ENCODE measurements at regions not wholly inside any gene's neighbourhood (a gene's known extent, or its start where the extent isn't known, plus 50 kb on each side); places are given as distances from the start of the nearest gene placed in this dataset.

DNA sequence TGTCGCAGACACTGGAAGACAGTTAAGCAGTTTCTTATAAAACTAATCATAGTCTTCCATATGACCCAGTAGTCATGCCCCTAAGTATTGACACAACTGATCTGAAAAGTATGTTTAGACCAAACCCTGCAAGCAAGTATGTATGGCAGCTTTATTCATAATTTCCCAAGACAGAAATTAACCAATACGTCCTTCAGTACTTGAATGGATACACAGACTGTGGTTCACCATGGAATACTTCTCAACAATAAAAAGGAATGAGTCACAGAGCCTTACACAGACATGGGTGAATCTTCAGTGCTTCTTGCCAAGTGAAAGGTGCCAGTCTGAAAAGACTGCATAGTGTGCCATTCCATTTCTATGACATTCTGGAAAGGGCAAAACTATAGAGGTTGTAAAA is 50.2 kb upstream of the AKR1E2 start:
- DNase-seq, result no peak
- WGBS (ENCODE audit: insufficient coverage), result no CpG with 5 or more reads among the region's 2 CpGs
- H3K27me3 ChIP-seq (ENCODE audit: control insufficient read depth, insufficient read depth, low read length), result no peaks in the 10 kb centered on the region

DNA sequence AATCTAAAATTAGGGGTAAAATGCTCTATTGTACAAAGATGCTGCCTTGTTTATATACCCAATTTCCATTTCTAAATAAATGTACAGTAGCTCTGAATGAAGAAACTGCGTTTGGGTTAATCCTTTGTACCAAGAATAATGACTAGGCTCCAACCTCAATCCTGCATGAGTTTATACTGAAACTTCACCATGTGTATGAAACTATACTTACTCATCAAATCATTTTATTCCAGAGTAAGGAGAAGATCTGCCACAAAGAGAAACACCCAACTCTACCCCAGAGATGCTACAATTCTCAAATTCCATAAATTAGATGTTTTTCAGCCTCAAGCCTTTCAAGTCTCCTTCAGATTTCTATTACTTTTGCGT is 53.8 kb upstream of the AKR1E2 start:
- no peak overlapping the region for H3K4me3 ChIP-seq (ENCODE audit: low read length)
- H3K36me3 ChIP-seq (ENCODE audit: control insufficient read depth, insufficient read depth, low read length), result no peaks in the 10 kb centered on the region
- WGBS (ENCODE audit: insufficient coverage), result no CpG with 5 or more reads among the region's 2 CpGs
- DNase-seq, result no peak
- H3K4me1 ChIP-seq (ENCODE audit: control insufficient read depth, insufficient read depth, low read length), result peaks cover 3% of the 10 kb centered on the region
- H3K27ac ChIP-seq (ENCODE audit: low read length), result no peak overlapping the region
- no peaks in the 10 kb centered on the region for H3K9me3 ChIP-seq (replicated peaks; ENCODE audit: control insufficient read depth, low read depth, low read length)
- H3K27me3 ChIP-seq (ENCODE audit: control insufficient read depth, insufficient read depth, low read length), result no peaks in the 10 kb centered on the region

More for the DNA sequence above, 50.2 kb upstream of the AKR1E2 start:
- Histone ChIP-seq H3K36me3 (ENCODE audit: control insufficient read depth, insufficient read depth, low read length) (no peaks in the 10 kb centered on the region), H3K4me3 (ENCODE audit: low read length) (no peak overlapping the region), H3K27ac (ENCODE audit: low read length) (no peak overlapping the region), H3K9me3 (replicated peaks; ENCODE audit: control insufficient read depth, low read depth, low read length) (no peaks in the 10 kb centered on the region), H3K4me1 (ENCODE audit: control insufficient read depth, insufficient read depth, low read length) (peaks cover 3% of the 10 kb centered on the region)

DNA sequence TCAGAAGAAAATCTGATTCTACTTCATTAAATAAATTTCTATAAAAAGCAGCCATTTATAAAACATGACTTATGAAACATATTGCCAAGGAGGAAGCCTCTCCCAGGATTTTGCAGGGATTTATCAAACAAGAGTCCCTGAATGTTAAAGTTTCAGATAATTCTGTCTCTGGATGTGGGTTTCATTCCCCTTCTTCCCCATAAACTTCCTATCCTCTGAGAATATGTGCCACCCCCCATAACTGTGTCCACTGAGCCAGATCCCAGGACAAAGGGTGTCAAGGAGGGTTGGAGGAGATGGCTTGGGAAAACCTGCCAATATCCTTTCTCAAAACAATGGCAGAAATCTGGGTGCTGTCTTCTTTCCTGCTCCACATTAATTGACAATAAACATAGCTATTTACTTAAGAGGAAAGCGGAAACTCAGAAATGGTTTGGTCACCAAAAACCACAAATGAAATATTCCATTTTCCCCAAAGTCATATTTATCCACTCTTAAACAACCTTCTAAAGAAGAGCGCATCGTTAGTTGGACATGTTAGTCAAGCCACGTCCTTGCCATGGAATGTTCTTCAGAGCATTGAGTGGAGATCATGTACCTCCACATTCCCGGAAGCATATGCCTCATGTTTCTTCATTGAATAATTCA is 54.3 kb upstream of the AKR1E2 start:
- Histone ChIP-seq H3K27me3 (ENCODE audit: control insufficient read depth, insufficient read depth, low read length) (no peaks in the 10 kb centered on the region), H3K4me3 (ENCODE audit: low read length) (no peak overlapping the region), H3K4me1 (ENCODE audit: control insufficient read depth, insufficient read depth, low read length) (peaks cover 5% of the 10 kb centered on the region), H3K36me3 (ENCODE audit: control insufficient read depth, insufficient read depth, low read length) (no peaks in the 10 kb centered on the region), H3K27ac (ENCODE audit: low read length) (peak overlapping the region; percentile 85), H3K9me3 (replicated peaks; ENCODE audit: control insufficient read depth, low read depth, low read length) (no peaks in the 10 kb centered on the region)
- no CpG with 5 or more reads among the region's 5 CpGs for WGBS (ENCODE audit: insufficient coverage)
- no peak for DNase-seq

DNA sequence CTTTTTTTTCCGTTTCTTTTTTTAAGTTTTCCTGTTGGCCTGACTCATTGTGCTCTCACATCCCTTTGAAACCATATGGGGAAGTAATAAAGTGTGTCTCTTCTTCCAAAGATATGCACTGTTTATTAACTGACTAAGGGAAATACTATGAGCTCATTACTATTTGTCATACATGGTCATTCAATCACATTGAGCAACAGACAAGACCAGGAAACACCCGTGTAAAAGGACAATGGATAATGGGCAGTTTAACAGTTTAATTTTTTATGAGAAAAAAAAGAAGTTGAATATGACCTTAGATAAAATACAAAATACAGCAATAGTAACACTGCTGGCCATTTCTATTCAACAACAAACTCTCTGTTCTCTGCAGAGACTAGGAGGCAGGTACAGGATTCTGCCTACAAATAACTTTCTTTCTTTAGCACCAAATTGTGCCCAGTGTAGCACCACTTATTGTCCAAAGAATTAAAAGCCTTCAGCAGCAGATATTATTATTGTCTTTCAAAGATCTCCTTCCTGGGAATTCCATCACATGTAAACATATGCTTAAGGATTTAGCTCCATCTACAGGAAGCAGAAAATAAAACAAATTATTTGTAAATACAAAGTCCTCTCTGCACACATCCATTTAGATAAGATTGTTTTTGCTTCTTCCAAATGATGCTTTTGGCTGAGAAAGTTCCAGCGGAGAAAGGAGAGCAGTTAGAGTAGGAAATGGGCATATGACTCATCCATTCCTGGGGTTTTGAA is 55.0 kb upstream of the AKR1E2 start:
- Histone ChIP-seq H3K36me3 (ENCODE audit: control insufficient read depth, insufficient read depth, low read length) (no peaks in the 10 kb centered on the region), H3K27ac (ENCODE audit: low read length) (peak overlapping the region; percentile 85), H3K4me1 (ENCODE audit: control insufficient read depth, insufficient read depth, low read length) (peaks cover 8% of the 10 kb centered on the region), H3K27me3 (ENCODE audit: control insufficient read depth, insufficient read depth, low read length) (no peaks in the 10 kb centered on the region), H3K4me3 (ENCODE audit: low read length) (no peak overlapping the region), H3K9me3 (replicated peaks; ENCODE audit: control insufficient read depth, low read depth, low read length) (no peaks in the 10 kb centered on the region)
- no CpG with 5 or more reads among the region's 3 CpGs for WGBS (ENCODE audit: insufficient coverage)
- DNase-seq, result peak; percentile 94

DNA sequence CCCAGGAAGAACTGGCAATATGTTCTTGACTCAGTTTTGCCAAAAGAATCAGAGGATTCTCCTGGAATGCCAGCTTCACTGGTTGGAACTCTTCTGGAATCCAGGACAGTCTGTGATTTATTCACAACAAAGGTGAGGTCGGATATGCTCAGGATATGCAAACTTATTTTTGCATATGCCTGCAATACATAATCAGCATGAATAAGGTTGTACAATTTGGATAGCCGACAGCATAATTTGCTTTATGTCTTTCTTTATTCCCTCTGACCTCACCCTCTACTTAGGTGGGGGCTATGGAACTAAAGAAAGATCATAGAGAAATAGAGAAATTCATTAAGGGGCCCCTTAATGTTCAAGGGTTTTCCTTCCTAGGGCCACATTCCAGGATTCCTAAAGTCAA is 57.6 kb upstream of the AKR1E2 start:
- Histone ChIP-seq H3K4me3 (ENCODE audit: low read length) (no peak overlapping the region), H3K9me3 (replicated peaks; ENCODE audit: control insufficient read depth, low read depth, low read length) (no peaks in the 10 kb centered on the region), H3K27me3 (ENCODE audit: control insufficient read depth, insufficient read depth, low read length) (no peaks in the 10 kb centered on the region), H3K4me1 (ENCODE audit: control insufficient read depth, insufficient read depth, low read length) (peaks cover 8% of the 10 kb centered on the region), H3K36me3 (ENCODE audit: control insufficient read depth, insufficient read depth, low read length) (no peaks in the 10 kb centered on the region), H3K27ac (ENCODE audit: low read length) (no peak overlapping the region)
- no peak for DNase-seq
- WGBS (ENCODE audit: insufficient coverage), result no CpG with 5 or more reads among the region's 2 CpGs

DNA sequence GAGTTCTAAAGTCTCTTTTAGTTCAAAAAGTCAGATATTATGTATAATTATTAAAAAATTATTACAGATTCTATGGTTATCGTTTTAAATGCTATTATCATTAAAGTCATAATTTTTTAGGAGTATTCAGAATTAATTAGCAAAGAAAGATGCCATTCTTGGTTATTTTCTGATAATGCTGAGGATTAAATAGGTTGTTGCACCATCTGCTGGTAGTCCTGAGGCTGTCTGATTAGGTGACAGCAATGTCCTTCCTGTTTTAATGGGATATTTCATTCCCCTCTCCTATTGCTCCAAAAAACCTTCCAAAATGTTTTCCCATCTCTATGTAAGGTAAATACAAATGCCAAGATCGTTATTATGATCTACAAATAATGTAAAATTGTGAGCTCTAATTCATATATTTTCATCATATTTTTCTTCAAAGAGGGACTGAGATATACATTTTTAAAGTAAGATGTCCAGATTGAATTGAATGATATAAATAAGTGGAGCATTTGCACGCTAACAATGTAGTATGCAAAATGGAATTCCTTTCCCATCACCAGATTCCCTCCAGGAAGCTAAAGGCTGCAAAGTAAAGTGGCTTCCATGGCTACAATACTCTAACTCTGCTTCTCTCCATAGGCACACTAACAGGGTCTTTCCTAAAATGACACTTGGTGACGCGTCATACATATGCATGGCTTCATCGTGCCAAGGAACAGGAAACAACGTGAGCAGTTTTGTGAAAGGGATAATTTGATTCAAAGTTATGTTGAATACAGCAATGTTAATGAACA is 58.8 kb upstream of the AKR1E2 start:
- no peaks in the 10 kb centered on the region for H3K9me3 ChIP-seq (replicated peaks; ENCODE audit: control insufficient read depth, low read depth, low read length)
- H3K36me3 ChIP-seq (ENCODE audit: control insufficient read depth, insufficient read depth, low read length), result no peaks in the 10 kb centered on the region
- H3K27ac ChIP-seq (ENCODE audit: low read length), result no peak overlapping the region
- H3K27me3 ChIP-seq (ENCODE audit: control insufficient read depth, insufficient read depth, low read length), result no peaks in the 10 kb centered on the region
- DNase-seq, result peak; percentile 74
- H3K4me1 ChIP-seq (ENCODE audit: control insufficient read depth, insufficient read depth, low read length), result peaks cover 8% of the 10 kb centered on the region
- no CpG with 5 or more reads among the region's 7 CpGs for WGBS (ENCODE audit: insufficient coverage)
- H3K4me3 ChIP-seq (ENCODE audit: low read length), result no peak overlapping the region

DNA sequence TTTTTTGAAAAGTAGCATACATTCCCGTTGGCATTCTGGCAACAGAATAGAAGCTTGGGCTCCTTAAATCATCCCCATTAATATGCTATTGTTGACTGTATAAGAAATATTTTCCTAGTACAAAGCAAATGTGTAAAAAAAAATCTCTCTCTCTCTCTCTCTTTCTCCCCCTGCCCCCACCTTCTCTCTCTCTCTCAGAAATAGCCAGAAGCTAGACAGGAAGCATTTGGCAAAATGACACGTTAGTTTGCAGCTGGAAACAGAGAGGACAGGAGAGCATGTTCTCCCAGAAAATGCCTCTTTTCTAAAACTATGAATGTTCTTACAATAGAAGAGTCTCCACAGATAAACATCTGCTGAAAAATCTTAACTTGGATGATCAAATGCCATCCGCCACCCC is 59.6 kb upstream of the AKR1E2 start:
- WGBS (ENCODE audit: insufficient coverage), result no CpG with 5 or more reads among the region's 3 CpGs
- no peaks in the 10 kb centered on the region for H3K36me3 ChIP-seq (ENCODE audit: control insufficient read depth, insufficient read depth, low read length)
- peak; percentile 53 for DNase-seq
- peak overlapping the region; percentile 16 for H3K27ac ChIP-seq (ENCODE audit: low read length)
- peaks cover 8% of the 10 kb centered on the region for H3K4me1 ChIP-seq (ENCODE audit: control insufficient read depth, insufficient read depth, low read length)
- H3K27me3 ChIP-seq (ENCODE audit: control insufficient read depth, insufficient read depth, low read length), result no peaks in the 10 kb centered on the region
- H3K9me3 ChIP-seq (replicated peaks; ENCODE audit: control insufficient read depth, low read depth, low read length), result no peaks in the 10 kb centered on the region
- H3K4me3 ChIP-seq (ENCODE audit: low read length), result no peak overlapping the region

DNA sequence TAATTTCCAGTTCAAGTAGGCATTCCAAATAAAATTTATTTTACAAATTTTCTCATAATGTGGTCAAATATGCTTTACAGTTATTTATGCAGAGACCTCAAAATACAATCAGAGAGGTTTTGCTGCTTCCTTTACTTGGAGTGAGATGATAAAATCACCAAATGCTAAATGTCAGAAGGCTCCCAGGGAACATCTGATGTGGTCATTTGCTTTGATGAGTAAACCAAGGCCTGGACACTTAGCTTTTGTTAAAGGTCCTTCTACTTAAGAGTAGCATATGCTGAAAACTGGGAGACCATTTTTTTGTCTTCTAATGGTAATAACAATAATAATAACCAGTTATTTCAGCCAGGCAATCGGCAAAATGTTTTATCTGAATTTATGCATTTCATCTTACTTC is 60.6 kb upstream of the AKR1E2 start:
- no peaks in the 10 kb centered on the region for H3K9me3 ChIP-seq (replicated peaks; ENCODE audit: control insufficient read depth, low read depth, low read length)
- H3K4me1 ChIP-seq (ENCODE audit: control insufficient read depth, insufficient read depth, low read length), result peaks cover 8% of the 10 kb centered on the region
- WGBS (ENCODE audit: insufficient coverage), result no CpG with 5 or more reads among the region's 1 CpG
- H3K4me3 ChIP-seq (ENCODE audit: low read length), result no peak overlapping the region
- no peak for DNase-seq
- H3K36me3 ChIP-seq (ENCODE audit: control insufficient read depth, insufficient read depth, low read length), result no peaks in the 10 kb centered on the region
- H3K27me3 ChIP-seq (ENCODE audit: control insufficient read depth, insufficient read depth, low read length), result no peaks in the 10 kb centered on the region
- no peak overlapping the region for H3K27ac ChIP-seq (ENCODE audit: low read length)

DNA sequence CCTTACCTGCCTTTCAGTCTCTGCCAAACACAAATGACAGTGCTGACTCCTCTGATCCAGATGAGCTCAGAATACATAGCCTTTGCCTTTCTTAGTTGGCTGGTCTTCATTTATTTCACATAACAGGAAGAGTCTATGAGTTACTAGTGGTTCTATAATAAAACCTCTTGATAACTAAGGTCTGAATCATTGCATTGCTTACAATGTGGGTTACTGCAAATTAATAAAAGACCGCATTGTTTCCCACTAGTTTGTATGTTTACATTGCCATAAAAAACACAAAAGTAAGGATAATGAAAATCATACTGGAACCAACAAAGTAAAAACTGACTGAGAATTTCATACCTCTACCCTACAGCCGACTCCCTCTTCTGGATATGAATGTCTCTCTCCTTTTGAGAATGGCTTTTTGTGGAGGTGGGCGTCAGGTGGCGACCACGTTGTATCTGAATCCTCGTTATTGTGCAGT is 62.0 kb upstream of the AKR1E2 start:
- no peak overlapping the region for H3K27ac ChIP-seq (ENCODE audit: low read length)
- no peaks in the 10 kb centered on the region for H3K27me3 ChIP-seq (ENCODE audit: control insufficient read depth, insufficient read depth, low read length)
- no peaks in the 10 kb centered on the region for H3K9me3 ChIP-seq (replicated peaks; ENCODE audit: control insufficient read depth, low read depth, low read length)
- no peak for DNase-seq
- H3K4me1 ChIP-seq (ENCODE audit: control insufficient read depth, insufficient read depth, low read length), result peaks cover 8% of the 10 kb centered on the region
- H3K36me3 ChIP-seq (ENCODE audit: control insufficient read depth, insufficient read depth, low read length), result no peaks in the 10 kb centered on the region
- no CpG with 5 or more reads among the region's 6 CpGs for WGBS (ENCODE audit: insufficient coverage)
- H3K4me3 ChIP-seq (ENCODE audit: low read length), result no peak overlapping the region

DNA sequence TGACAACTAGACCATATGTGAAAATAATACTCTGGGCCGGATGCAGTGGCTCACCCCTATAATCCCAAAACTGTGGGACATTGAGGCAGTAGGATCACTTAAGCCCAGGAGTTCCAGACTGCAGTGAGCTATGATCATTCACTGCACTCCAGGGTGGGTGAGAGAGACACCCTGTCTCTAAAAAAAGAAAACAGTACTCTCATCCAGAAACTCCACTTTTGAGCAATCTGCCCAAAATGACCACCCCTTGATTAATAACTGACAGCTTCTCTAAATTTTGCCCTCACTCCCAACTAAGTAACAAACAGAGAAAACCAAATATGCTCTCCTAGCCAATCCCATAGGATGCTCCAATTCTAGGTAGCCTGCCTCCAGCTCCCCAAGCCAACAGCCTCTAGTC is 62.5 kb upstream of the AKR1E2 start:
- no peak overlapping the region for H3K27ac ChIP-seq (ENCODE audit: low read length)
- H3K4me3 ChIP-seq (ENCODE audit: low read length), result no peak overlapping the region
- DNase-seq, result no peak
- no peaks in the 10 kb centered on the region for H3K36me3 ChIP-seq (ENCODE audit: control insufficient read depth, insufficient read depth, low read length)
- no peaks in the 10 kb centered on the region for H3K9me3 ChIP-seq (replicated peaks; ENCODE audit: control insufficient read depth, low read depth, low read length)
- no CpG with 5 or more reads among the region's 1 CpG for WGBS (ENCODE audit: insufficient coverage)
- no peaks in the 10 kb centered on the region for H3K27me3 ChIP-seq (ENCODE audit: control insufficient read depth, insufficient read depth, low read length)
- peaks cover 8% of the 10 kb centered on the region for H3K4me1 ChIP-seq (ENCODE audit: control insufficient read depth, insufficient read depth, low read length)
